ENCODE measurements at regions not wholly inside any gene's neighbourhood (a gene's known extent, or its start where the extent isn't known, plus 50 kb on each side); places are given as distances from the start of the nearest gene placed in this dataset.
A peak's percentile ranks its signal among the peaks of the same experiment; 100 is the strongest.

DNA sequence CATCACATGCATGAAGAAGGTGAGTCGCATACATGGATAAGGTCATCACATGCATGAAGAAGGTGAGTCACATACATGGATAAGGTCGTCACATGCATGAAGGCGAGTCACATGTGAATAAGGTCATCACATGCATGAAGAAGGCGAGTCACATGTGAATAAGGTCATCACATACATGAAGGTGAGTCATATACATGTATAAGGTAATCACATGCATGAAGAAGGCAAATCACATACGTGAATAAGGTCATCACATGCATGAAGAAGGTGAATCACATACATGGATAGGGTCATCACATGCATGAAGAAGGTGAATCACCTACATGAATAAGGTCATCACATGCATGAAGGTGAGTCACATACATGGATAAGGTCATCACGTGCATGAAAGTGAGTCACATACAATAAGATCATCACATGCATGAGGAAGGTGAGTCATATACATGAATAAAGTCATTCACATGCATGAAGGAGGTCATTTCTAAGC lies 105.1 kb upstream of the SDK2 start:
- no peak for DNase-seq
- Histone ChIP-seq H3K9ac (ENCODE audit: low read length) (no peak overlapping the region), H3K79me1 (ENCODE audit: low read length) (no peaks in the 10 kb centered on the region), H2BK15ac (replicated peaks; ENCODE audit: low read depth) (no peak overlapping the region), H3K36me3 (ENCODE audit: control insufficient read depth, insufficient read depth, low read length) (no peaks in the 10 kb centered on the region), H3K27ac (ENCODE audit: low read depth, low read length) (no peak overlapping the region), H2BK120ac (ENCODE audit: low read depth, low read length) (no peak overlapping the region), H3K18ac (ENCODE audit: low read length) (no peak overlapping the region), H2BK5ac (ENCODE audit: low read length) (no peak overlapping the region), H4K8ac (ENCODE audit: low read depth, low read length) (no peak overlapping the region), H3K23ac (ENCODE audit: low read length) (no peak overlapping the region), H3K4ac (ENCODE audit: low read depth, low read length) (no peak overlapping the region), H3K56ac (ENCODE audit: low read length) (no peak overlapping the region), H3K27me3 (ENCODE audit: insufficient read depth, low read length, poor library complexity) (no peaks in the 10 kb centered on the region), H3K79me2 (ENCODE audit: control insufficient read depth, insufficient read depth, low read length) (no peaks in the 10 kb centered on the region), H3K4me1 (ENCODE audit: control insufficient read depth, low read depth, low read length) (no peaks in the 10 kb centered on the region), H3K4me3 (ENCODE audit: low read length) (no peak overlapping the region), H2AK5ac (ENCODE audit: low read length) (no peak overlapping the region), H3K4me2 (ENCODE audit: low read length) (no peak overlapping the region), H4K5ac (ENCODE audit: low read length) (no peak overlapping the region)
- WGBS (ENCODE audit: extremely low coverage, insufficient coverage, low lambda C conversion rate), result no CpG with 5 or more reads among the region's 6 CpGs

DNA sequence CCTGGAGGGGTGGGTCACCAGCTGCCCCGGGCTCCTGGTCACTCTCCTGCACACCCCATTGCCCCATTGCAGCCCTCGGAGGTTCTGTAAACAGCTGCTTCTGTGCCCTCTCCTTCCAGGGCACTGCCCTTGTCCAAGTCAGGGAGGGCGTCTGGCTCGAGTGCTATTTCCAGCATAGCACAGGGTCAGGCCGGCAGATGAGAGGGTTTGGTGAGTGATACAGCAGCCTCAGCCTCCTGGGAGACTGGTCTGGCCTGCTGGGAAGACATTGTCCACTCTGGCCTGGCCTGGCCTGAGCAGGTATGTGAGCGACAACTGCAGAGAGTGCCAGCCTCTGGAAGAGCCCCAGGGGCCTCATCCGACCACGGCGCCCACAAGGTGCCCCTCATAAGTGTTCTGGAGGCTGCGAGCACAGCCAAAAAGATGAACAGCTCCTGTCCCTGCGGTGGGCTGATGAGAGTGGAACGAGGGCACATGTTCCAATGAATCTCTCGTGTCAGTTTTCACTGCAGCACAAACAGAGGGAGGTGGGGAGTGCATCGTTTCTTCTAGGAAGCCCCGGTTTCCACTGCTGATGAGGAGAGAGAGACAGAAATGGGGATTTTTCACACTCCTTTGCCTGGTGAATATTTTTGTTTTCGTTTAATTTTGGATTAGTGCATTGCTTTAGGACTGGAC lies 105.8 kb upstream of the SDK2 start:
- DNase-seq, result no peak
- no peak overlapping the region for H4K8ac ChIP-seq (ENCODE audit: low read depth, low read length)
- no peak overlapping the region for H3K56ac ChIP-seq (ENCODE audit: low read length)
- WGBS (ENCODE audit: extremely low coverage, insufficient coverage, low lambda C conversion rate), result no CpG with 5 or more reads among the region's 16 CpGs
- H2BK5ac ChIP-seq (ENCODE audit: low read length), result no peak overlapping the region
- no peak overlapping the region for H2AK5ac ChIP-seq (ENCODE audit: low read length)
- no peak overlapping the region for H2BK120ac ChIP-seq (ENCODE audit: low read depth, low read length)
- H3K4me1 ChIP-seq (ENCODE audit: control insufficient read depth, low read depth, low read length), result no peaks in the 10 kb centered on the region
- no peak overlapping the region for H3K9ac ChIP-seq (ENCODE audit: low read length)
- H3K79me1 ChIP-seq (ENCODE audit: low read length), result no peaks in the 10 kb centered on the region
- H3K27ac ChIP-seq (ENCODE audit: low read depth, low read length), result no peak overlapping the region
- no peak overlapping the region for H3K23ac ChIP-seq (ENCODE audit: low read length)
- H3K4me3 ChIP-seq (ENCODE audit: low read length), result no peak overlapping the region
- H3K18ac ChIP-seq (ENCODE audit: low read length), result no peak overlapping the region
- H2BK15ac ChIP-seq (replicated peaks; ENCODE audit: low read depth), result no peak overlapping the region
- no peaks in the 10 kb centered on the region for H3K36me3 ChIP-seq (ENCODE audit: control insufficient read depth, insufficient read depth, low read length)
- no peak overlapping the region for H3K4me2 ChIP-seq (ENCODE audit: low read length)
- H4K5ac ChIP-seq (ENCODE audit: low read length), result no peak overlapping the region
- H3K4ac ChIP-seq (ENCODE audit: low read depth, low read length), result no peak overlapping the region
- H3K79me2 ChIP-seq (ENCODE audit: control insufficient read depth, insufficient read depth, low read length), result no peaks in the 10 kb centered on the region
- no peaks in the 10 kb centered on the region for H3K27me3 ChIP-seq (ENCODE audit: insufficient read depth, low read length, poor library complexity)

DNA sequence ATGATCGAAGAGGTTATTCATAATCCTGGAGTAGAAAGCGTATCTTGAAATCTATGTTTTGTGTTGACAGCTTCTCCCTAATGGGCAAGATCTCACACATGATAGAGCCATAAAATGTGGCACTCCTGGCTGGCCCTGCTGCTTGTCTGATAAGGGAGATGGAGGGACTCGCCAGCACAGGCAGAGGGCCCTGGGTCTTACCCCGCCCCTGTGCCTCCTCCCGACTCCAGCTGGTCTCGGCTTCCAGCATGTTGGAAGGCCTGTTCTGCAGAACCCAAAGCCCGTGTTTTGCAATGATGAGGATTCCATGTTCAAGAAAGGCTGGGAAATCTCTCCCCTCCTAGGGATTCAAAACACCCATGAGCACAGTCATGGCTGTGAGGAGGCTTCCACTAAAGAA lies 106.7 kb upstream of the SDK2 start:
- no peak overlapping the region for H3K23ac ChIP-seq (ENCODE audit: low read length)
- no peak overlapping the region for H2BK120ac ChIP-seq (ENCODE audit: low read depth, low read length)
- H3K4me3 ChIP-seq (ENCODE audit: low read length), result no peak overlapping the region
- H3K27me3 ChIP-seq (ENCODE audit: insufficient read depth, low read length, poor library complexity), result no peaks in the 10 kb centered on the region
- no peaks in the 10 kb centered on the region for H3K4me1 ChIP-seq (ENCODE audit: control insufficient read depth, low read depth, low read length)
- H2BK5ac ChIP-seq (ENCODE audit: low read length), result no peak overlapping the region
- H3K18ac ChIP-seq (ENCODE audit: low read length), result no peak overlapping the region
- no peak overlapping the region for H2BK15ac ChIP-seq (replicated peaks; ENCODE audit: low read depth)
- no peak overlapping the region for H3K27ac ChIP-seq (ENCODE audit: low read depth, low read length)
- WGBS (ENCODE audit: extremely low coverage, insufficient coverage, low lambda C conversion rate), result no CpG with 5 or more reads among the region's 7 CpGs
- H3K79me1 ChIP-seq (ENCODE audit: low read length), result no peaks in the 10 kb centered on the region
- no peak overlapping the region for H4K8ac ChIP-seq (ENCODE audit: low read depth, low read length)
- no peak overlapping the region for H4K5ac ChIP-seq (ENCODE audit: low read length)
- DNase-seq, result peak; percentile 63
- no peaks in the 10 kb centered on the region for H3K79me2 ChIP-seq (ENCODE audit: control insufficient read depth, insufficient read depth, low read length)
- H2AK5ac ChIP-seq (ENCODE audit: low read length), result no peak overlapping the region
- H3K4ac ChIP-seq (ENCODE audit: low read depth, low read length), result no peak overlapping the region
- H3K56ac ChIP-seq (ENCODE audit: low read length), result no peak overlapping the region
- H3K9ac ChIP-seq (ENCODE audit: low read length), result no peak overlapping the region
- H3K36me3 ChIP-seq (ENCODE audit: control insufficient read depth, insufficient read depth, low read length), result no peaks in the 10 kb centered on the region
- no peak overlapping the region for H3K4me2 ChIP-seq (ENCODE audit: low read length)

DNA sequence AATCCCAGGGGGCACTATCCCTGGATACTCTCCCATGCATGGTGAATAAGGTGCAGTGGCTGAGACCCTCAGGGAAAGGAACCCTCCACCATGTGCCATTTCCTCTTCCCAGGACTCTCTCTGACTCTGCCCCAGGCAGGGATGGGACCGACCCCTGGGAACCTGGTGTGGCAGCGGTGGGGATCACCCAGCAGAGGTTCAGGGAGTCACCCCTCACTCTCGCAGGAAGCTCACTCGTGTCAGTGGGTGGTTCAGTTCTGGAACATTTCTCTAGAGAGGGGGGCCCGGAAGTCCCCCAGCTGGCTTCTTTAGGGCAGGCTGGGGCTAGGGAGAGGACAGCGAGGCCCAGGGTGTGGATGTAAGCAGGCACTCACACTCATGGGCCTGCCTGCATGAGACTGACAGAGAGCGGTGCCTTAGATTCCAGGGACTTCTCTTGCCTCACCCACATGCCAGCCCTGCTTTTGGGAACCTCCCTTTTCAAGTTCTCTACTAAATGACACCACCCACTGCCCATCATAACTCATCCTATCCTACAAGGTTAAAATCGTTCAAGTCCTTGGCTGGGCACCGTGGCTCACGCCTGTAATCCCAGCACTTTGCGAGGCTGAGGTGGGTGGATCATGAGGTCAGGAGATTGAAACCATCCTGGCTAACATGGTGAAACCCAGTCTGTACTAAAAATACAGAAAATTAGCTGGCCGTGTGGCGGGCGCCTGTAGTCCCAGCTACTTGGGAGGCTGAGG lies 109.7 kb upstream of the SDK2 start:
- H3K27ac ChIP-seq (ENCODE audit: low read depth, low read length), result no peak overlapping the region
- no peak overlapping the region for H3K4ac ChIP-seq (ENCODE audit: low read depth, low read length)
- no peak overlapping the region for H3K56ac ChIP-seq (ENCODE audit: low read length)
- H2BK5ac ChIP-seq (ENCODE audit: low read length), result no peak overlapping the region
- no peaks in the 10 kb centered on the region for H3K36me3 ChIP-seq (ENCODE audit: control insufficient read depth, insufficient read depth, low read length)
- H3K27me3 ChIP-seq (ENCODE audit: insufficient read depth, low read length, poor library complexity), result no peaks in the 10 kb centered on the region
- H3K4me3 ChIP-seq (ENCODE audit: low read length), result no peak overlapping the region
- H4K5ac ChIP-seq (ENCODE audit: low read length), result no peak overlapping the region
- H4K8ac ChIP-seq (ENCODE audit: low read depth, low read length), result no peak overlapping the region
- no peak overlapping the region for H2BK120ac ChIP-seq (ENCODE audit: low read depth, low read length)
- H3K4me1 ChIP-seq (ENCODE audit: control insufficient read depth, low read depth, low read length), result no peaks in the 10 kb centered on the region
- H3K79me1 ChIP-seq (ENCODE audit: low read length), result no peaks in the 10 kb centered on the region
- H3K23ac ChIP-seq (ENCODE audit: low read length), result no peak overlapping the region
- no peak overlapping the region for H3K18ac ChIP-seq (ENCODE audit: low read length)
- no peak overlapping the region for H2AK5ac ChIP-seq (ENCODE audit: low read length)
- H3K4me2 ChIP-seq (ENCODE audit: low read length), result no peak overlapping the region
- DNase-seq, result no peak
- no peak overlapping the region for H3K9ac ChIP-seq (ENCODE audit: low read length)
- H3K79me2 ChIP-seq (ENCODE audit: control insufficient read depth, insufficient read depth, low read length), result no peaks in the 10 kb centered on the region
- no CpG with 5 or more reads among the region's 14 CpGs for WGBS (ENCODE audit: extremely low coverage, insufficient coverage, low lambda C conversion rate)
- H2BK15ac ChIP-seq (replicated peaks; ENCODE audit: low read depth), result no peak overlapping the region

DNA sequence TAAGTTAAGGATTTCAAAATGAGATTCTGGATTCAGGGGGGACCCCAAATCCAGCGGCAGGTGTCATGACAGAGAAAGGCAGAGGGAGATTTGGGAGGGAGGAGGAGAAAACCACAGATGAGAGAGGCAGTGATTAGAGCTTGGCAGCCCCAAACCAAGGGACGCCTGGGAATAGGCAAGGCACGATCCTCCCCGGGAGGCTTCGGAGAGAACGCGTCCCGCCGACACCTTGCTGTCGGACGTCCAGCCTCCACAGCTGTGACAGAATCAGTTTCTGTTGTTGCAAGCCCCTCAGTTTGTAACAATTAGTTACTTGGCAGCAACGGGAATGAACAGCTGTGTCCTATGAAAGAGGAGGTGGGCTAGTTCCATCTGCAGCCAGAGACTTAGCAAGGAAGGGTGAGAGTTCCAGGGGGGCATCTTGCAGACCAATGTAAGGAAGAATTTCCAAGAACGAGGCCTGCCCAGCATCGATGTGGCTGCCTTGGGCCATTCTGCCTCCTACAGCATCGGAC lies 110.7 kb upstream of the SDK2 start:
- no peak overlapping the region for H4K8ac ChIP-seq (ENCODE audit: low read depth, low read length)
- H2BK5ac ChIP-seq (ENCODE audit: low read length), result no peak overlapping the region
- H3K79me1 ChIP-seq (ENCODE audit: low read length), result no peaks in the 10 kb centered on the region
- no peak overlapping the region for H3K4ac ChIP-seq (ENCODE audit: low read depth, low read length)
- H3K56ac ChIP-seq (ENCODE audit: low read length), result no peak overlapping the region
- no peak overlapping the region for H2BK15ac ChIP-seq (replicated peaks; ENCODE audit: low read depth)
- H3K27me3 ChIP-seq (ENCODE audit: insufficient read depth, low read length, poor library complexity), result no peaks in the 10 kb centered on the region
- H3K23ac ChIP-seq (ENCODE audit: low read length), result no peak overlapping the region
- no peak for DNase-seq
- no peak overlapping the region for H2BK120ac ChIP-seq (ENCODE audit: low read depth, low read length)
- no peak overlapping the region for H3K27ac ChIP-seq (ENCODE audit: low read depth, low read length)
- no CpG with 5 or more reads among the region's 15 CpGs for WGBS (ENCODE audit: extremely low coverage, insufficient coverage, low lambda C conversion rate)
- H3K9ac ChIP-seq (ENCODE audit: low read length), result no peak overlapping the region
- H4K5ac ChIP-seq (ENCODE audit: low read length), result no peak overlapping the region
- no peak overlapping the region for H3K4me2 ChIP-seq (ENCODE audit: low read length)
- no peak overlapping the region for H2AK5ac ChIP-seq (ENCODE audit: low read length)
- no peaks in the 10 kb centered on the region for H3K36me3 ChIP-seq (ENCODE audit: control insufficient read depth, insufficient read depth, low read length)
- H3K4me3 ChIP-seq (ENCODE audit: low read length), result no peak overlapping the region
- no peak overlapping the region for H3K18ac ChIP-seq (ENCODE audit: low read length)
- H3K79me2 ChIP-seq (ENCODE audit: control insufficient read depth, insufficient read depth, low read length), result no peaks in the 10 kb centered on the region
- H3K4me1 ChIP-seq (ENCODE audit: control insufficient read depth, low read depth, low read length), result no peaks in the 10 kb centered on the region

Measured in mesendoderm (in vitro differentiated cells).